GM21381 (cell line): ENCODE measurements at regions not wholly inside any gene's neighbourhood (a gene's known extent, or its start where the extent isn't known, plus 50 kb on each side); places are given as distances from the start of the nearest gene placed in this dataset.
"Not testable (repeated sequence)": the region's sequence is repeated elsewhere in the genome, so short reads cannot be mapped to it uniquely, and the experiment has no call there.

Experiments used
- ATAC-seq: cut with Tn5 transposase; IDR thresholded peaks from one replicate; pipeline ENCODE4 v1.9.1; 2021; ENCODE audit warnings: mild to moderate bottlenecking, moderate library complexity; ENCODE audit not compliant: unreplicated experiment

DNA sequence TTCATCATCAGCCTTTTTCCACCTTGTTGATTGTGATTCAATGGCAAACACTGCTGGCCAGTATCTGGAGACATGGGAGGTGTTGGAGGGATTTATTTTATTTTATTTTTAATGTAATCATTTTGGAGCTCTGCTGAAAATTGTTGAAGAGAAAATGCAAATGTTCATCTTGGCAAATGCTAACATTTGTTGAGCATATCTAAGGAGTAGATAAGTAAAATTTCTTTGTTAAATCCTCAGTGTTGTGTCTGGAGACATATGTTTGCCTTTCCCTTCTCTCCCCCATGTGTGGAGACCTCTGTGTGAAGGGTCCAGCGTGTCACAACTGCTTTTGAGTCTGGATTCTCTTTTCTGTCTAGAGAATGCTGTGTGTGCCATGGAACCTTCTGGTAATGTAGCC lies 300.3 kb downstream of the FZD1 start:
- ATAC-seq, result no peak

DNA sequence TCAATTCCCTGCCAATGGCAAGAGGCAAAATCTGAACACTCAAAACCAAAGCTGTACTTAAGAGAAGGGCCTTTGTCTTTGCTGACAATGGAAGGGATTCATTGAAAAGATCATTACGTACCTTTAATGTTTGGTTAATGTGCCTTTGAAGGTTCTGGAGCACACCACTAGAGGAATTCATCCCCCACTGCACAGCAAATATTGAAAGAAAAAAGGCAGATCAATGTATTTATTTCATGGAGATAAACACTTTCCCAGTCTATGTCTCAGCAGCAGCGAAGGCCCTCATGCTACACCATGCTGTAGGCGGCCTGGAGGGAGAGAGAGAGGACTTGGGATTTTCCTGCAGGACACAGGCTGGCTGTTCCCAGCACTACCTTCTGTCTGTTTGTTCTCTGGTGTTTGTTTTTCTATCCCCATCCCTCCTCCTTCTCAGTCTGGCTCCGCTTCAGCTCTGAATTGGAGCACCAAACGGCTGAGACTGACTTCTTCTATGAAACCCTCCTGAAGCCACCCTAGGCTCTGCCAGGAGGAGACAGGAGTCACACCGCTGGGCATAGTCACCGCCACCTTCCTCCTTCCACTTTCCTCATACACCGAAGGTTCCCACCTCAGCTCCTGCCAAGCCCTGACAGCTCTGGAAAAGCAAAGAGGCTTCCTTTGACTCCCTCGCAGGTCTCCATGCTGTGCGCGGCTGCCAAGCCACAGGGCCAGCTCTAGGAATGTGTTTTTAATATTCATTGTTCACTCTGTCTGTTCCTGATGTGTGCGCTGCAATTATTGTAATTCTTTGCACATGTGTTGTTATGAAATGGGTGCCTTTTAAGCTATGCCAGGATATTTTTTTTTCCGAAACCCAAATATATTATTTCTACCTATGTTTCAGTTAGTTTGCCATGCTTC lies 301.5 kb downstream of the FZD1 start:
- ATAC-seq, result no peak

GRCh38 chr7:91566402-91566732 lies 302.1 kb downstream of the FZD1 start:
- no peak for ATAC-seq

GRCh38 chr7:91567081-91568012 lies 303.1 kb downstream of the FZD1 start:
- no peak for ATAC-seq

DNA sequence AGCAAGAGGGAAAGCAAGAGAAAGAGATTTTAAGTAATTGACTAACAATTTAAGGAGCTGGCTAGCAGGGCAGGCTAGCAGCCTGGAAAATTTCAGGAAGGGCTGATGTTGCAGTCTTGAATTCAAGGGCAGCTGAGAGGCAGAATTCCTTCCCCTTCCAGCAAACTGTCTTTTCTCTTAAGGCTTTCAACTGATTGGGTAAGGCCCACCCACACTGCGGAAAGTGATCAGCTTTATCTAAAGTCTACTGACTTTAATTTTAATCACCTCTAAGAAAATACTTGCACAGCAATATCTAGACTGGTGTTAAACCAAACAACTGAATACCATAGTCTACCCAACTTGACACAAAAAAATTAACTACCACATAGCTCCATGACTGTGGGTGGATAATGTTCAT lies 303.9 kb downstream of the FZD1 start:
- no peak for ATAC-seq

- no peak for ATAC-seq
Measured at GRCh38 chr7:91569728-91570457, 305.7 kb downstream of the FZD1 start.

DNA sequence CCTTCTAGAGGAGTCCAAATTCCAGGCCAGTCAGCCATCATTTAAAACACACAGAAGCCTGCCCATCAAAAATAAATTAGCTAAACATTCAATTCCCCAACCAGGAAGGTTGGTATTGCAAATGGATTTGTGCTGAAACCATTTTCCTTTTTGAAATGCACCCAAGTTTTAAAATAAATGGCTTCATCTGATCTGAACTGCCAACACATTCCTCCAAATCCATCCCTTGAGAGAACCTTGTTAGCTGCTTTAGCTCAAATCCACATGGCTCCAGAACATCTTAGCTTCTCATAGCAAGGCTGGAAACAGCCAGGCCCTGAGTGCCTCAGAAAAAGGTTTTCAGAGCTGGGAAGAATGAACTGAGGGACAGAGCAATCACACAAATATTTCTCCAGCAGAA lies 306.3 kb downstream of the FZD1 start:
- no peak for ATAC-seq

GRCh38 chr7:91571601-91572000 lies 307.4 kb downstream of the FZD1 start:
- no peak for ATAC-seq

- ATAC-seq, result no peak
Measured at GRCh38 chr7:91573405-91573804, 307.1 kb downstream of the MTERF1 start.

- not testable (repeated sequence) for ATAC-seq
Measured at GRCh38 chr7:91576459-91576858, 304.0 kb downstream of the MTERF1 start.

- no peak for ATAC-seq
Measured at GRCh38 chr7:91579837-91580236, 300.7 kb downstream of the MTERF1 start.

DNA sequence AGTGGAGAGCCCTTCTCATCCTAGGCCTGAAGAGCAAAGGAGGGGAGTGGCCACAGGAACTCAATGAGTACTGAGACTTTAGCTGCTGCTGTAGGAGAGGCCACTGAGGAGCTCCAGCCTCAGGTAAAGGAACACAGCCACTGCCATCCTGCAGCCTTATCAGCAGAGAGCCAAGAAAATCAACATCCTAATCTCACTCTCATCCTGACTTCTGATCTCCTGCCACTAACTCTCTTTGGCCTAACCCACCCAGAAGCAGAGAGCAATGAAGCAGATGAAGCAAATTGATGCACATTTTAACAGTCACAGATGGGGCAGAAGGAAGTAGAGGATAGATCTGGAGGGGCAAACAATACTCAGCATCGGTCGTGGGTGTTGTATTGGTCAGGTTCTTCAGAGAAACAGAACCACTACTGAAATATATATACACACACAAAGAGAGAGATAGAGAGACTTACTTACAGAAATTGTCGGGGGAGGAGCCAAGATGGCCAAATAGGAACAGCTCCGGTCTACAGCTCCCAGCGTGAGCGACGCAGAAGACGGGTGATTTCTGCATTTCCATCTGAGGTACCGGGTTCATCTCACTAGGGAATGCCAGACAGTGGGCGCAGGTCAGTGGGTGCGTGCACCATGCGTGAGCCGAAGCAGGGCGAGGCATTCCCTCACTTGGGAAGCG lies 297.6 kb downstream of the MTERF1 start:
- ATAC-seq, result no peak

DNA sequence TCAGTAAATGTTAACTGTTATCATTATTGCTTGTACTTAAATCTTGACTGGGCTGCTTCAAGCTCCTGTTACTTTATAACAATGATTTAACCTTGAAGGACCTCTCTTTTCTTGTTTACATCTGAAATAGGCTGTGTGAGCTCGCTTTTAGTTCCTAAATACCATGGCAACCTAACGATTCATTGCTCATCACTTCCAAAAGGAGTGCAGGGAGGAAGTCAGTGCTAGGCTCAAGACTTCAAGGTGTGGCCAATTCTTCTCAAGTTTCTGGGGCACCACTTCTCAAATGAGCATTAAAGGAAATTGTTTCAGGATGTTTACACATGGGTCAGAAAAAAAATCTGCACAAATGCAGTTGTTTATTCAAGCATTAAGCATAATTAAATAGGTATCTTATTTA lies 284.2 kb downstream of the MTERF1 start:
- no peak for ATAC-seq

DNA sequence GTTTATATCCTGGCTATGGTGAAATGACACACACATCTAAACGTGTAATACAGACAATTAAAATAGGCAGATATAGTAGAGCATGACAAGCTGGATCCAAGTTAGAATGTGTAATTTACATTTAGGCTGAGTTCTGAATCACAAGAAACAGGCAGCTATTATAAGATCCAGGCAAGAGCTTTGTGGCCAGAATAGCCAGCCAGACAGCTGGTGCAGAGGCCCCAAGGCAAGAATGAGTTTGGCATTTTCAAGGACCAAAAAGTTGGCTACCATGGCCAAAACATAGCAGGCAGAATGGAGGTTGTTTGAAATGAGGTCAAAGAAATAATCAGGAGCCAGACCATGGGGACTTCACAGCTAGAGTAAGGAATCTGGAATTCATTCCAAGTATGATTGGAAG lies 281.7 kb downstream of the MTERF1 start:
- ATAC-seq, result no peak

DNA sequence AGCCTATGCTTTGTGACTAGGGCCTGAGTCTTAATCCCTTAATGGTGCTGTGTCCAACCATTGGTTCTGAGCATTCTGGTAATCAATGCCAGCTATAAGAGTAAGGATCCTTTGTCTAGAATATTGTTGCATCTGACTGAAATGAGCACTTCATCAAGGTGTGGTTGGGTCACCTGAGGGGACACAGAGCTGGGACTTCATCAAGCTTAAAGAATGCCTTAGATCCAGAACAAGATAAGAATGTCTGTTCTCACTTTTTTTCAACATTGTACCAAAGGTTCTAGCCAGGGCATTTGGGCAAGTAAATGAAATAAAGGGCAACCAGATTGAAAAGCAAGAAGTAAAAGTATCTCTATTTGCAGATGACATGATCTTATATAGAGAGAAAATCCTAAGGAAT lies 280.4 kb downstream of the MTERF1 start:
- ATAC-seq, result no peak

DNA sequence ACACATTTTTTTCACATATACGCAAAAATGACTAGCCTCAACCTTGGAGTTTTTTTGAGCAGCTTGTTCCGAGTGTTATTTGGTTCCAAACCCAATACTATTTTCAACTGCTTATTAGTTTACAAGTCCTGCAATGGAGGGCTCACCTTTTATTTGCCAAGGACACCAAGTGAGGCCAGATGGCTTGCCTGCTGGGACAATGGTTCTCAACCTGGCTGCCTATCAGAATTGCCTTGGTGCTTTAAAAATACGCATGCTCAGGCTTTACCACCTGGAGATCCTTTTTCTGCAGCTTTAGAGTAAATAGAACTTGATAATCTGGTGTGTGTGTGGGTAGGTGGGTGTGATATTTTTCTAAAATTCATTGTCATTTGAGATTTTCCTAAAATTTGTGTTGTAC lies 276.8 kb downstream of the MTERF1 start:
- ATAC-seq, result no peak

- ATAC-seq, result no peak
Measured at GRCh38 chr7:91608606-91609005, 271.9 kb downstream of the MTERF1 start.

GRCh38 chr7:91609525-91609924 lies 271.0 kb downstream of the MTERF1 start:
- no peak for ATAC-seq

DNA sequence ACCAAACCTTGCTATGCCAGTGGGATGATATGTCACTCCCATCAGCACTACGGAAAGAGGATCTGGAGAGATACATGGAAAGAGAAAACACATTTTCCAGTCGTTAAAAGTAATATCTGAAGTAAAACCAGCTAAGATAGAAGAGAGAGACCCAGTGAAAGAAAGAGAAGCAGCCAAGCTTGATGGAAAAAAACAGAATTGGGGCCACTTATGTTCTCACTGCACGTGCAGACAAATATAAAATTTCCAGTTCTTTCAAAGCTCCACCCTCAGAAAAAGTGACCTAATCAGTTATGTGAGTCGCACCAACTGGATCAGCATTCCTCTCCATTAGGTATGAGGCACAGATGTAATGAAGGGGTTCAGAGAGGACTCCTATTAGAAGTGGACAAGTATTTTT lies 266.1 kb downstream of the MTERF1 start:
- ATAC-seq, result no peak
